ENCODE measurements at regions not wholly inside any gene's neighbourhood (a gene's known extent, or its start where the extent isn't known, plus 50 kb on each side); places are given as distances from the start of the nearest gene placed in this dataset.

DNA sequence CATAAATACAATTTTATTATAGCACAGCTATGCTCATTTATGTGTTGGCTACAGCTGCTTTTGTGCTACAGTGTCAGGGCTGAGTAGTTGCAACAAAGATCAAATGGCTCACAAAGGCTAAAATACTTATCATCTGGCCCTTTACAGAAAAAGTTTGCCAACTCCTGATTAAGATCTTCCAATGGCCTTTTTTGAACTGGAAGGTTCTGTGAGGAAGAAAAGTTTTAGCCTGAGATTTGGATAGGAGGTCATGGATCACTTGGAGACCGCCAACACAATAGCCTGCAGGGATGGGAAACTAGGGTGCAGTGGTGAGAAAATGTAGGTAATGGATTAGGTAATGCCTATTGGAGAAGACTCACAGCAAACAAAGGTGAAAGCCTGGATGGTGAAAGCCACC is 169.8 kb downstream of the NOC3L start:
- Histone ChIP-seq H3K36me3 (no peaks in the 10 kb centered on the region), H3K4me1 (peaks cover 0 to 16% (median 3%) of the 10 kb centered on the region in 12 donors), H3K9me3 (no peaks in the 10 kb centered on the region), H3K27ac (no peak overlapping the region), H3K4me3 (no peak overlapping the region), H3K27me3 (no peaks in the 10 kb centered on the region)
- no peak for ATAC-seq
- DNase-seq = no peak
- TF ChIP-seq, protein P1, sequence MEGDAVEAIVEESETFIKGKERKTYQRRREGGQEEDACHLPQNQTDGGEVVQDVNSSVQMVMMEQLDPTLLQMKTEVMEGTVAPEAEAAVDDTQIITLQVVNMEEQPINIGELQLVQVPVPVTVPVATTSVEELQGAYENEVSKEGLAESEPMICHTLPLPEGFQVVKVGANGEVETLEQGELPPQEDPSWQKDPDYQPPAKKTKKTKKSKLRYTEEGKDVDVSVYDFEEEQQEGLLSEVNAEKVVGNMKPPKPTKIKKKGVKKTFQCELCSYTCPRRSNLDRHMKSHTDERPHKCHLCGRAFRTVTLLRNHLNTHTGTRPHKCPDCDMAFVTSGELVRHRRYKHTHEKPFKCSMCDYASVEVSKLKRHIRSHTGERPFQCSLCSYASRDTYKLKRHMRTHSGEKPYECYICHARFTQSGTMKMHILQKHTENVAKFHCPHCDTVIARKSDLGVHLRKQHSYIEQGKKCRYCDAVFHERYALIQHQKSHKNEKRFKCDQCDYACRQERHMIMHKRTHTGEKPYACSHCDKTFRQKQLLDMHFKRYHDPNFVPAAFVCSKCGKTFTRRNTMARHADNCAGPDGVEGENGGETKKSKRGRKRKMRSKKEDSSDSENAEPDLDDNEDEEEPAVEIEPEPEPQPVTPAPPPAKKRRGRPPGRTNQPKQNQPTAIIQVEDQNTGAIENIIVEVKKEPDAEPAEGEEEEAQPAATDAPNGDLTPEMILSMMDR (IDR thresholded peaks at IDR 0.05) = no peak
- TF ChIP-seq POLR2A (IDR thresholded peaks at IDR 0.05) = no peak
- 87 to 93% (median 89%) methylated on average over 1 of the region's 1 CpG for WGBS, 4 donors
- intact Hi-C loops (cut with DNase I) = no loop called here

DNA sequence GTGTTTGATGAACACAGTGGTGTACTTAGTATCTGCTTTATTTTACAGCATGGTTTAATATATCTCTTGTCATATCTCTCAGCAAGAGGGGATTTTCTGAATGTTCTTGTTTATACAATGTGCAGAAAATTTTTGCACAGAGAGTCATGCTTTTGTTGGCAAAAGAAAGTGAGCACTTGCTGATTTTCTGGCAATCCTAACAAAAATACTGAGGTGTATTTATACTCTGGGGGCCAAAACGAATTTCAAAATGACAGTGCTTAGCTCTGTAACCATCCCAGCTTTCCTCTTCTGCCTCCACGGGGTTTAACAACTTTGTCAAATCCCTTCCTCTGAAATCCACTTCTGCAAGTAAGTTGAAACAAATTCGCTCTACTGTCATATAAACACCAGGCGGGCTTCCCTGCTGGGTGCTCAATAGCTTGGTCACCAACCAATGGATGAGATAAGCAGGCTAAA is 169.2 kb downstream of the NOC3L start:
- WGBS, 4 donors = 46 to 52% (median 49%) methylated on average over 4 of the region's 4 CpGs
- Histone ChIP-seq H3K27ac (peak overlapping the region in 1 of 12 donors; percentile 27), H3K4me3 (no peak overlapping the region), H3K36me3 (no peaks in the 10 kb centered on the region), H3K27me3 (no peaks in the 10 kb centered on the region), H3K4me1 (peaks cover 0 to 16% (median 3%) of the 10 kb centered on the region in 12 donors), H3K9me3 (no peaks in the 10 kb centered on the region)
- TF ChIP-seq, protein P1 (IDR thresholded peaks at IDR 0.05) = no peak
- no peak for TF ChIP-seq POLR2A (IDR thresholded peaks at IDR 0.05)
- peak in 1 of 4 donors; percentile 12 for ATAC-seq
- intact Hi-C loops (cut with DNase I) = no loop called here
- no peak for DNase-seq

- no peaks in the 10 kb centered on the region for H3K9me3 ChIP-seq
- intact Hi-C loops (cut with DNase I) = no loop called here
- DNase-seq = no peak
- WGBS, 4 donors = 56 to 60% (median 58%) methylated on average over 1 of the region's 1 CpG
- no peak overlapping the region for H3K27ac ChIP-seq
- TF ChIP-seq, protein P1 (IDR thresholded peaks at IDR 0.05) = no peak
- TF ChIP-seq POLR2A (IDR thresholded peaks at IDR 0.05) = no peak
- H3K4me1 ChIP-seq = peaks cover 0 to 16% (median 3%) of the 10 kb centered on the region in 12 donors
- no peak overlapping the region for H3K4me3 ChIP-seq
- ATAC-seq = peak in 1 of 4 donors; percentile 33
- no peaks in the 10 kb centered on the region for H3K36me3 ChIP-seq
- no peaks in the 10 kb centered on the region for H3K27me3 ChIP-seq
These were observed 168.5 kb downstream of the NOC3L start for GRCh38 chr10:94194256-94194655.

- intact Hi-C loops (cut with DNase I) = no loop called here
- Histone ChIP-seq H3K9me3 (no peaks in the 10 kb centered on the region), H3K27me3 (no peaks in the 10 kb centered on the region), H3K36me3 (no peaks in the 10 kb centered on the region), H3K4me1 (peaks cover 0 to 16% (median 3%) of the 10 kb centered on the region in 12 donors), H3K4me3 (no peak overlapping the region), H3K27ac (no peak overlapping the region)
- no peak for TF ChIP-seq POLR2A (IDR thresholded peaks at IDR 0.05)
- TF ChIP-seq, protein P1 (IDR thresholded peaks at IDR 0.05) = no peak
- no peak for DNase-seq
- ATAC-seq = no peak
These were observed 165.5 kb downstream of the NOC3L start for GRCh38 chr10:94197241-94197640.

Data from heart left ventricle (tissue), 16 donors.